Smooth muscle cell of the brain vasculature (primary cell): ENCODE measurements at regions not wholly inside any gene's neighbourhood (a gene's known extent, or its start where the extent isn't known, plus 50 kb on each side); places are given as distances from the start of the nearest gene placed in this dataset.

Experiments used
- DNase-seq: peaks from one replicate; pipeline ENCODE4 v3.0.0-alpha.2; 2012; ENCODE audit warnings: low read depth, low spot score

DNA sequence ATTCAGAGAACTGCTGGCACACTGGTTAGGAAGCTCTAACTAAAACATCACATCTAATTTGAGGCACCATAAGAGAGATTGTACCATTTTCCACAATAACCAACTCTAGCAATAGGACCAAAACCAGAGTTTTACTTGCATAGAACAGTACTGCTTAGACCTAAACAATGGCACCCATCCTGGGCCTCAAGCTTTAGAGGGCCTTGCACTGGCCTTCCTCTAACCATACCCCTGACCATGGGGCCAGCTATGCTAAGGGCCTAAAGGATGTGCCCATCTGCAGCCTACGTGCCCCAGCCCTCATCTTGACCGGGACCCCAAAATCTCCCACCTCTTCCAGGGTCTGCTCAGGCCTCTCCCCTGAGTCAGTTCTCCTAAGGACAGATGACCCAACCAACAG lies 74.4 kb upstream of the ARHGAP32 start:
- DNase-seq, result no peak

DNA sequence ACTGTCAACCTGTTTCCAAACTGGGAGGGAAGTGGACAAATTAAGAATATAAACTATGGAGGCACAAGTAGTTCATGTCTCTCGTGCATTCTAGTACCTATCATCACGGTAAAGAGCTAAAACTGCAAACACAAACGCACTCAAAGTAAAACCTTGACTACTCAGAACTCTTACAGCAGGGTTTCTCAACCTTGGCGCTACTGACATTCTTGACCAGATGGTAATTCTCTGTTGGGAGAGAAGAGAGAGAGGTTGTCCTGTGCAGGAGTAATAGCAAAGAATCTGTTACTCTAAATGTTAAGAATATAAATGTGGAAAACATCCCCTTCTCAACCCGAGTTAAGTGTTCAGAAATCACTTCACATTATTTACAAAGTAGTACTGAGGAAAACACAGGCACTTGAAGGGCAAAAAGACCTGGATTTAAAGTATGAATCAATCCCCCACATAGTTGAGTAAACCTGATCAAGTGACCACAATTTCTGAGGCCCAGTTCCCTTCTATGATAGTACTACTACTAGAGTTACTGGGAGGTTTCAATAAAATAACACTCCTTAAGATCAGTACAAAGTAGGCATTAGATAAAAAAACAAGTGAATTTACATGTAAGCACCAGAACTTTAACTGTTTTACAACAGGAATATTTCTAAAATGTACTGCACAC lies 73.1 kb upstream of the ARHGAP32 start:
- DNase-seq, result no peak

DNA sequence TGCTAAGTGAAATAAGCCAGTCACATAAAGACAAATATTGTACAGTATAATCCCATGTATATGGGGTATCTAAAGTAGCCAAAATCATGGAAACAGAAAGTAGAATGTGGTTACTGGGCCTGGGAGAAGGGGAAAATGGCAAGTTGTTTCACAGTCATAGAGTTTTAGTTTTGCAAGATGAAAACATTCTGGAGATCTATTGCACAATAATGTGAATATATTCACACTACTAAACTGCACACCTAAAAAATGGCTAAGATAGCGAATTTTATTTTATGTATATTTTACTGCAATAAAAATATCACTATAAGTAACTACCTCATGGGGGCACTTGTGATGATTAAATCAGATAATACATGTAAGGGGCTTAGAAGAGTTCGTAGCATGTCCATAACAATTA lies 72.0 kb upstream of the ARHGAP32 start:
- no peak for DNase-seq

DNA sequence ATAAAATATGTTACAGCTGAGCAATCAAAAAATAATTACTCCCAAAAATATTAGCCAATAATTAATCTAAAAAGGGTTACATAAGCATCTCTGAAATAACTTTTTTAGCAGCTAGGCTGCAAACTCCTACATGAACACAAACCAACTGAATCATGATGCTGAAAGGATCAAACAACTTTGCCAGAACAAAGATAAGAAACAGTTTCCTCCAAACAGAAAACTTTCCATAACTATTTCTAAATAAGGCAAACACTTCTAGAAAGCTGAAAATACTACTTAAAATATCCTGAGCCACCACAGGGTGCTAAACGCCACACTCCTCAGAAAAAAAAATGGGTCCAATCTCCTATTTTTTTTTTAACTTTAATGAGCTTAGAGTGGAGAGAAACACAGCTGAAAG lies 68.6 kb upstream of the ARHGAP32 start:
- no peak for DNase-seq

DNA sequence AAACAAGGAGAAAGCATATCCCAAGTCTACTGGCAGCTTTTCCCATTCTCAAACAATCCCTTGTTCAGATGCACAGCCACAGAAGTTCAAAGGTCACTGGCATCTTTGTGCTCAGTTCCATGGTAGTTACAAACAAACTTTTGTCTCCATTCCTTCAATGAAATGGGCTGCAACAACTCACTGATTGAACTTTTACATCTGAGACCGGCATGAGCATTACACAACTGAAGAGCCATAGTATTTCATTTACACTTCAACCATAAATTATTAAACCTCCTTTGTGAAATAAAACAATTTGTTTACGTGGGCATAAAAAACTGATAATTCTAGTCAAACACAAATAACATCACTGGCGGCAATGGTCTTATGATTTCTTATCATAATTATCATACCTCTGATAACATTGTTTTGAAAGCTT lies 67.8 kb upstream of the ARHGAP32 start:
- DNase-seq, result no peak

DNA sequence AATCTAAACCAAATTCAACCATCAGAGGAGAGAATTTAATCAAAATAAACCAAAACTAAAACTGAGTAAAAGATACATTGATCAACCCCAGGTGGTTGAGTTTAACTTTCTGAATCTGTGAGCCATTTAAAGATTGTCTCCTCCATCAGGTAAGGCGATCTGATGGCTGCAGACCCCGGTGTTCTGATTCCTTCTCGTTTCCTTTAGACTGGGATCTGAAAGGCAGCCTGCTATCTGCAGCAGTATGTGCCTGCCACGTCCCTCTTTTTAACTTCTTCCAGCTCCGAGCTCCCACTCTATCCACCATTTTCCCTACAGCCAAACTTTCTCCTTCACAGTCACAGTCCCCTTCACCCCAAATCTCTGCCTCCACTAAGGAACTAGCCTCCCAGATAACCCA lies 66.1 kb upstream of the ARHGAP32 start:
- DNase-seq, result no peak

DNA sequence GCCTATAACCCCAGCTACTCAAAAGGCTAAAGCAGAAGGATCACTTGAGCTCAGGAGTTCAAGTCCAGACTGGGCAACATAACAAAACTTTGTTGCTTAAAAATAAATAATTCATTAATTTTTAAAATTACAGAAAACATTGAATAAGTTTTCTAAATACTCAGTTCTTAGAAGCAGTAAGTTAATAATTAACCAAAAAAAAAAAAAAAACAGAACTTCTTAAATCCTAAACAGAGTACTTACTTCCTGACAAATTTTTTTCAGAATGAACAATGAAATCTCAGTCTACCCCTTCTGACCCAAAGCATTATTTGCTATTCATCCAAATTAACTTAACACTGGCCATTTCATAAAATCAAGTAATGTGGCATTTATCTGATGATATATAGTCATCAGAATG lies 65.4 kb upstream of the ARHGAP32 start:
- no peak for DNase-seq

DNA sequence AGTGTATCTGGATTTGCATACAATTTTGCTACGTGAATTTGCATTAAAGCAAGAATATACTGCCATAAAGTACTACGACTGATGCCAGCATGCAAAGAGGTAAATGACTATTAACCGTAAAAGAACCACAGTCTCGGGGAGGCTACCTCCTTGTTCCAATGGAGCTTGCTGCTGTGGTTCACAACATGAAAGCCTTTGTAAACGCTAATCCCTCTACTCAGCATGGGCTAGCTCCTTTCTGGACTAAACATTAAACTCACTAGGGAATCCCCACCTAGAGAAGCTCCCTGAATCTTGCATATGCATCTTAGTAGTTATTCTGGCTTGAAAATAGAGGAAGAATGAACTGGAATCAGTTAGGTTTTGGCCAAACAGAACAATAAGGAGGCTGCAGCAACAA lies 60.5 kb upstream of the ARHGAP32 start:
- DNase-seq, result no peak

DNA sequence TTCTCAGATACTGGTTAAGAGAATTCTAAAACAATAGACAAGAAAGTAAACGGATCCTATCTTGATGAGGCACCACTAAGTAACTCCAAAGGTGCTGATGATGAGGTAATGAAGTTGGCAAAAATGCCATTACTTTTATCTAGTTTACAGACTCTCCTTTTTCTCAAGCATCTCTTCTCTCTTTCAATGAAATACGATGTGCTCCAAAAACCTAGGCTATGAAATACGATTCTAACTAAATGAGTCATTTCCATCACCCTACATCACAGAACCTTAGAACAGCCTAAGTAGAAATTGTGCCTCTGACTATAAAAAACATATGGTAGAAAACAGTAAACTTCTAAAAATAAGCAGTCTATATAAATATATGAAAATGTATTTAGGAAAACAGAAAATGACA lies 58.9 kb upstream of the ARHGAP32 start:
- no peak for DNase-seq

DNA sequence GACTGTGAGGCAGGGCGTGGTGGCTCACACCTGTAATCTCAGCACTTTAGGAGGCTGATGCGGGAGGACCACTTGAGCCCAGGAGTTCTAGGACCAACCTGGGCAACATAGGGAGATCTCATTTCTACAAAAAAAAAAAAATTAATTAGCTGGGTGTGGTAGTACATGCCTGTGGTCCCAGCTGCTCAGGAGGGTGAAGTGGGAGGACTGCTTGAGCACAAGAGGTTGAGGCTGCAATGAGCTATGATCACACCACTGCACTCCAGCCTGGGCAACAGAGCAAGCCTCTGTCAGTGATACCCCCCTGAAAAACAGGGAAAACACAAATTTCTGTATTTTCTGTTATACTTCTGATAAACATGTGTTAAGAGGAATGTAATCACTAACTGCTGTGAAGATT lies 57.8 kb upstream of the ARHGAP32 start:
- no peak for DNase-seq

DNA sequence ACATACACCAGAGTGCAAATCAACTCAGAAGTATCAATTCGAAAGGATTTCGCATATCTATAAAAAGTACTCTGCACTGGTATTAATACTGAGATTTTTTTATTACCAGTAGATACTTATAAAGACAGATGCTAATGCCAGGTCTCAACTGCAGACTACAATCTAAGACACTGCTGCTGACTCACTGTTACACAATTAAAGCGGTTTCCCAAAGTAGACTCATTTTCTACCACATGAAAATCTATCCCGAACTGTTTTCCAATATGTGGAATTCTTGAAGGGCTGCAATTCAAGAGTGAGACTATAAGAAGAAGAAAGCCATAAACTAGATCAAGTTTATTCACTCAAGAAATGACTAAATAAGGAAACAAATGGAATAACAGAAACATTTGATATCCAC lies 57.2 kb upstream of the ARHGAP32 start:
- DNase-seq, result no peak

DNA sequence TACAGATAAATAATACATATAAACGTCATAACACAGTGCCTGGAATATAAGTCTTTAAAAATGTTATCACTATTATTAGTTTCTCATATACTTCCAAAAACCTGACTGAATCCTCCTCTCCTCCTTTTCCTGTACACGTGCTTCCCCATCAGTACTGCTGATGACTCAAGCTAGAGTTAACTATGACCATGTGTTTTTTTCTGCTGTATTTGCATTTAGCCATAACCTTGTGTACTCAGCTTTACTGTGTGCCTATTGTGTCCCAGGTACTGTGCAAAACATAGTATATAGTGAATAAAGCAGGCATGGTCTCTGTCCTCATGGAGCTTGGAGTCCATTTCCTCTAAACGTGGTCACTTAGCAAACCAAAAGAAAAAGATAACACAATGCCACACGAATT lies 56.5 kb upstream of the ARHGAP32 start:
- DNase-seq, result no peak

DNA sequence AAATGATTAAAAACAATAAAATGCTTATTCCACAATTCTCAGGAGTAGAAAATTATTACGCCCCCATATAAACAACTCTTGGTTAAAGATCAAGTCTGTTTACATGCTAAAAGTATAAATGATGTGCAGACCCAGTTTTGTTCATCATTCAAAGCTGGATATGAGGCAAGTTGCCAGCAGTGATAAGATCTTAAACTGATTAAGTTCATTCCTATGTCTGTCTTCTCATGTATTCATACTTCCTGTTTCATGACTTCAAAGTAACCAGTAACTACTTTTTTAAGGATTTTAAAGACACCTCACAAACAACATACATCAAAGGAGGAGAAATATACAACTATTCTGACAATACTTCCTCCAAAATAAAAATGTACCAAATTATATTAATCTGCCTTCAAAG lies 55.0 kb upstream of the ARHGAP32 start:
- no peak for DNase-seq

DNA sequence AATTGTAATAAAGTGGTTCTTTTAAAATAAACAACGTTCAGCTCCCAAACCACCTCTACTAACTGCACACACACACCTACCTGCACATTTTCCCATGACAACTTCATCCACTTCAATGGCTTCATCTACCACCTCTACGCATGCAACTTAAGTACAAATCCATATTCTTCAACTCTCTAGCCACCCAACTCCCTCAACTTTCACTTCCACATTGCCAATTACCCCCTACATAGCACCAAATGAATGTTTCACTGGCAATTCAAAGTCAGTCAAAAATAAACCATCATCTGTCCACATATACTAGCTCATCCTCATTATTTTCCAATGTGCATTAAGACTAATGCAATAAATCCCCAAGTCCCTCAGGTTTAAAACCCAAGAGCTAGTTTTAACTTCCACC lies 50.7 kb upstream of the ARHGAP32 start:
- DNase-seq, result no peak
